ENCODE measurements at regions not wholly inside any gene's neighbourhood (a gene's known extent, or its start where the extent isn't known, plus 50 kb on each side); places are given as distances from the start of the nearest gene placed in this dataset.

DNA sequence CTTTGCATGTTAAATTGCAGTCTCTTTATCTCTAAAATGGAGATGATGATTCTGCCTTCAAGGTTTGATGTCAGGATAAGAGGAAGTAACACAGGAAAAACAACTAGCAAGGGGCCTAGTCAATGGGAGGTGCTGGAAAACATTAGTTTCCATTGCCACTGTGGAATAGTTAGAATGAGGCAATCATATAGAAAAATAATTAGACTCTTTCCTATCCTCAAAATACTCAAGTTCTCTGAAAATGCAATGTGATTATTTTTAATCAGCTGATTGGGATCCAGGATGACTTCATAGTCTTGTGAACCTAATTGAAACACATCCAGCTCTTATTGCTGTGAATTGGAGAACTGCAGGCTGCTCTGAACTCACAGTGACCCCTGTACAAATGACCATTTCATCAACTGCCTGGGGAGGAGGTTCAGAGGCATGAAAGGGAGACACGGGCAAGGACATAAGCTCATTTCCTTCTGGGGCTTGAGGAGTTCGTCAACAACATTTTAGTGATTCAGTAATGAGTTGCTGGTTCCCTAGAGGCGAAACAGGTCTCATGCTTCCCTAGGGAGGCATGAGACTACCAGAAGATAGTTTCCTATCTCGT, 422.5 kb downstream of the LPIN1 start:
- DNase-seq (ENCODE audit: low spot score), result no peak

DNA sequence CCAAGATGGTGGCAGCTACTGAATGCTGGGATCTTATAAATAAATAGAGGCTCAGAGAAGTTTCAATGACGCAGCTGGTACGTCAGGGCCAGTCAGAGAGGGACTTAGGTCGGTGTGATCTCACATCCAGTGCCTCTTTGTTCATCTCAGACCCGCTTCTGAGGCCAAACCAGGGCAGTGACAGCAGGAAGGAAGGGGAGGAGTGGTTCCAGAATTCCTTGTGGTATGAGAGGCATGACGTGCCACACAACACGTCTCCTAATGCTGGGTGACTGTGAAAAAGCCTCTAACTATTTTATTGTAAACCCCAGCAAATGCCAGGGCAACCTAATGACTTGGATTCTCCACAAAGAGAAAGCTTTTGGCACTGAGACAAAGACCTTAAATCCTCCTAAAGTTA, 423.3 kb downstream of the LPIN1 start:
- peak; percentile 29 for DNase-seq (ENCODE audit: low spot score)

GRCh38 chr2:12170121-12170520, 423.7 kb downstream of the LPIN1 start:
- DNase-seq (ENCODE audit: low spot score), result no peak

- DNase-seq (ENCODE audit: low spot score), result no peak
These were observed 427.0 kb downstream of the LPIN1 start for GRCh38 chr2:12173271-12173942.

DNA sequence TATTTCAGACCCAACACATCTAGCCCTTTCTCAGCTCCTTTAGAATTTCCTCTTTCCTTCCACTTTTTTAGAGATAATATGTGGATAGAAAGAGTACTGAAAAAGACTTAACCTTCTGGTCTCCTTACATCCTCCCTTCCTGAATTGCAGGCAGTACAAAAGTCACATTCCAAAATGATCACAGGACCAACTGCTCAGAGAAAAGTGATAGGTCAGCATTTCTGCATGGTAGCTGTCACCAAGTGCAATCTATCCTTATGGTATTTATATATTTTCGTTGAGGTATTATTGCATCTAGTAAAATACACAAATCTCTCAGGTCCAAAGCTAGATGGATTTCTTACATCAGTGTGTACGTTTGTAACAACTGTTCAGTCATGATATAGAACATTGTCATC, 427.5 kb downstream of the LPIN1 start:
- no peak for DNase-seq (ENCODE audit: low spot score)

DNA sequence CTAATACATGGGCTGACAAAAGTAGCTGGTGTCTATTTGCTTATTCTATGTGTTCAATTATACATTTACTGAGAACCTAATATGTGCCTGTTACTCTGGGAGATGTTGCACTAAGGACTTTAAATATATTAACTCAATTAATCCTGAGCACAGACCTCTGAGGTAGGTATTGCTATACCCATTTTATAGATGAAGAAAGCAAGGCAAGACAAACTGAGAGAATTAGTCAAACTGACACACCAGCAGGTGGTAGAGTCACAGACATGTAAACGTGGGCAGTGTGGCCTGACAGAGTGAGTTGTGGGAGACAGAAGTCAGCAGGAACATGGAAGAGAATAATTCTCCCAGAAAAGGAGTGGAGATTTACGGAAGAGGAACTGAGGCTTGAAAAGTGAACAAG, 428.9 kb downstream of the LPIN1 start:
- DNase-seq (ENCODE audit: low spot score), result no peak

DNA sequence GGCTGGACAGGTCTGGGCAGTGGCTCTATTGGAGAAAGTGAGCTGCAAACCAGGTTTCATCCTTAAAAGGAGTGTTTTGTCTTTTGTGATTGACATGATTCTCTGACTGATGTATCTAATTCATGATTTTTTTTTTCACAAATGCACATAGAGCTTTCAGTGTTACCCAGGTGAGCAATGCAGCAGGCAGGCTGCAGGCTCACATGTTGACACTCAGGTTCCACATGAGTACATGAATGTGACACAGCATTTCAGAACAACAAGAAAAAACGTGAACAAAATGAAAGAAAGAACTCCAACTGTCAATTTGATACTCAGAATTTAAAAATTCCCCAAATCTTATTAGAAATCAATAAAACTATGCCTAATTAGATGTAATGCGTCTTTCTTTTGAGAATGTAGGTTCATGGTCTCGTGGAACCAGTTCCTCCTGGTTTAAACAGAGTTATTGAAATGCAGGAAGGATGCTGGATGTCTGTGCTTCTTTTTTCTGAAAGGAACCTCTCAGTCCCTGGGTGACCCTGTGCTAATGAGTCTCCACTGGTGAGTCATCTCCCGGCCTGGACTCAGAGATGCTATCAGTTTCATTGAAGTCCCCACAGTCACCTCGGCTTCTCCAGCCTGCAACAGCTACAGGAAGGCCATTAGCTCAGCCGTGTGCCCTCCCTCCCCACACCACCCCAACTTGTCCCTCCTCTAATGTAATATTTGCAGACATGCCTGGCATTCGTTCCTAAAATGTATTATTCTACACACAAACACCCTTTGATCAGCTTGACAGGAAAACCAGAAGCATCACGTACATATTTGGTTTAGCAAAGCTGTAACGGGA, 430.4 kb downstream of the LPIN1 start:
- no peak for DNase-seq (ENCODE audit: low spot score)

- DNase-seq (ENCODE audit: low spot score), result peak; percentile 26
These were observed 431.2 kb downstream of the LPIN1 start for GRCh38 chr2:12177455-12178288.

- no peak for DNase-seq (ENCODE audit: low spot score)
These were observed 432.1 kb downstream of the LPIN1 start for GRCh38 chr2:12178289-12179080.

- no peak for DNase-seq (ENCODE audit: low spot score)
These were observed 433.6 kb downstream of the LPIN1 start for GRCh38 chr2:12180031-12180430.

- no peak for DNase-seq (ENCODE audit: low spot score)
These were observed 436.7 kb downstream of the LPIN1 start for GRCh38 chr2:12183032-12183645.

GRCh38 chr2:12192762-12193161, 446.3 kb downstream of the LPIN1 start:
- DNase-seq (ENCODE audit: low spot score), result peak; percentile 35

DNA sequence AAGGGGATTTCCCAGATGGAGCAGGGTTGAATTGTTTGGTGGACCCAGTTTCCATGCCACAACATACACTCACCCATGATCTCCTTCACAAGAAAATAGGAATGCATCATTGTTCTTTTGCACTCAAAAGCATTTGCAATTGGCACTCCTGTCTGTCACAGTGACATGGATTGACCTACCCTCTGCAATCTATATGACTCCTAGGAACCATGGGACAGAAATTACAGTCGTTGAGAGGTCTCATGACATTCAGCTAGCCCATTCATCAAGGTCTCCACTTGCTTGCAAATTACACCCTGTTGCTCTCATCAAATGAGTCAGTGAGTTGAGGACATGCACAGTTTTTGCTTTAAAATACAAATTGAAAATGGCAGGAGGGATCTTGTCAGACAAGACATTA, 448.5 kb downstream of the LPIN1 start:
- DNase-seq (ENCODE audit: low spot score), result no peak

GRCh38 chr2:12196495-12196894, 450.1 kb downstream of the LPIN1 start:
- DNase-seq (ENCODE audit: low spot score), result no peak

- DNase-seq (ENCODE audit: low spot score), result no peak
These were observed 450.7 kb downstream of the LPIN1 start for GRCh38 chr2:12197133-12197532.

DNA sequence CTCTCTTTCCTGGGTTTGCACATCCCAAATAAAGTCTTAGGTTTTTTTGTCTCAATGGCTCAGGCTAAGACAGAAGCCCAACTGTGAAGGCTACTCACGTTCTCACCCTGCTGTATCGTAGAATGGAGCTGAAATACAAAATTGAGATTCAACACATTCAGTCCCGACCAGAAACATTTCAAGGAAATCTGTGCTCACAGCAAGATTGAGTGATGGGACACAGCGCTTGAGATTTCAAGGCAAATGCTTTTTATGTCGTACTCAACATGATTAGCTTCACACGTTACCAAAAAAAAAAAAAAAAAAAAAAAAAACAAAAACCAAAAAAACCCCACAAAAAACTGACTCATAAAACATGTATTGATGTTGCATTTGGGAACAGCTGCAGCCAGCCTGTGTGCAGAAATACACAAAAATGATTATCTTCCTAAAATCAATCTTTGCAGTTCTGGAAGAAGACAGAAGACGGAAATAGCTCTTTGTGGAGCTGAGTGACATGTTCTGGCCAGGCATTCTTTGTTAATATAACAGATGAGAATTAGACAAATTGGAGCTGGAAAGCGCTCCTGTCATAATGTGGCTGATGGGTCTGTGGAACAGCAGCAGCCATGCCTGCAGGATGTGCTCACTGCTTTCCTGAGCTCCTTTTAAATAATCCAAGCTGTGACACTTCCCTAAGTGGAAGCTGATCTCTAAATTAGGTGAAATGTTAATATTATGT, 453.2 kb downstream of the LPIN1 start:
- DNase-seq (ENCODE audit: low spot score), result no peak

GRCh38 chr2:12201369-12201768, 454.9 kb downstream of the LPIN1 start:
- no peak for DNase-seq (ENCODE audit: low spot score)

DNA sequence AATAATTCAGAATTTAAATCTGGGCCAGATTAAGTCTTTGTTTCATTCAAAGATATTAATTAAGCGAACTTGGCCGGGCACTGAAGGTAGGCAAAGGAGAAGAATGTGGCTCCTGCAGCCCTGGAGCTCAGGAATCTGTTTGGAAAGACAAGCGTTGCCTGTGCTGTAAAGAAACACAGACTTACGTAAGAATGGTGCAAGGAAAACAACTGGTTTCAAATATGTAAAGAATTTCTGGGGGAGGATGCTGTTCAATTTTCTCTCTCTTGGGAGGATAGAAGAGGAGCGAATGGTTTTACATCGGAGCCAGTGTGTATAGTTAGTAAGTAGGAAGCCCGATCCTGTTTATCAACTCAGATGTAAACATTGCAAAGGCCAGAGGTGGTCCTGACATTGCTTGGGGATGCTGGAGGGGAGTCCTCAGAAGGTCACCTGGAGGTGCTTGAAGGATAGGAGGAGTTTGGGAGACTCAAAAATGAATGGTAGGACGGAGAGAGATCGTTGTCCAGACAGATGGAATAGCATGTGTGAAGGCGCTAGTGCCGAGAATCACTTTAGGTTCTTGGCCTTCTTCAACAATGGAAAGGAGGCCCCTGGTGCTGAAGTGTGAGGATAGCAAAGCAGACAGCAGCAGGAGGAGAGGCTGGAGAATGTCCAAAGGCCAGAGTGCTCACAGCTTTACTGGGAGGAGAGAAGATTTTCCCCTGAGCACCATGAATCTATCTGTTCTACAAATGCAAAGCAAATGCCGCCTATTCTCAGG, 456.1 kb downstream of the LPIN1 start:
- DNase-seq (ENCODE audit: low spot score), result no peak

DNA sequence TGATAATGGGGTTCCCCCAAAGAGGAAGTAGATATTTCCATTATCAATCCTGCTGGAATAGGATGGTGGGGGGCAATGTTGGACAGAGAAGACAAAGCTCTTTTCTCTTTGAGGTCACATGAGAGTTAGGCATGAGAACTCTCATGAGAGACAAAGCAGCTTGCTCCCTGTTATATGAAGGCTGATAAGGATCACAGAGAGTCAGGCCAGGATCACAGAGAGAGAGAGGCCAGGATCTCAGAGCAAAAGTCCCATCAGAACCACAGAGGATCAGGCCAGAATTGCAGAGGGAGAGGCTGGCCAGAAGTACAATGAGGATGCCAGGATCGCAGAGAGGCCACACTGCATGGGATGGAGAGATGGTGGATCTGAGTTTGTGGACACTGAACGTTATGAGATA, 457.1 kb downstream of the LPIN1 start:
- DNase-seq (ENCODE audit: low spot score), result no peak

GRCh38 chr2:12205086-12205485, 458.7 kb downstream of the LPIN1 start:
- DNase-seq (ENCODE audit: low spot score), result no peak
